Head of caudate nucleus (tissue), 42 donors: ENCODE measurements at regions not wholly inside any gene's neighbourhood (a gene's known extent, or its start where the extent isn't known, plus 50 kb on each side); places are given as distances from the start of the nearest gene placed in this dataset.

Experiments
- DNase-seq, 42 donors: peaks; one replicate each; pipeline versions ENCODE4 v3.0.0 to v3.0.0-alpha.2; 2020 to 2021; ENCODE audit warnings: mixed read lengths in 7 of 42
- intact Hi-C: fragments of 100-400 bp; cut with DNase I; formaldehyde crosslinking; loops from one replicate; pipeline ENCODE4 v1.15.0; 2022

DNA sequence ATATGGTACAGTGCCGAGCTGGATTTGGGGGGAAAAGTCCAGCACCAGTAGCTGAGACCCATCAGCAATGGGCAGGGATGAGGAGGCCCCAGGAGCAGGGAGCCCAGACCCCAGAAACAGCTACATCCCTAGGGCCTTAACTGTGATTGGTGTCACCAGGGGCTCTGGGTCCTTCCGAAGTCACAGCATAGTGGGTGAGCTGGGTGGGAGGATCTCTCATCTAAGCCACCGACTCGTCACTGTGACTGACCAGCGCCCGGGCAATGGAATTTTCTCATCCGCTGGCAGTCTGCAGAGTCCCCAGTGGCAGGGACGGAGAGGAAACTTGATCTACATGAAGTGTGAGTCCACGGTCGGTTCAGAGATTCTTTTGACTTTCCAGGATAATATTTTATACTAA, 186.5 kb downstream of the SH3BP4 start:
- peak in 2 of 42 donors; percentile 36 to 38 for DNase-seq
- intact Hi-C loops = loop anchor here (5.0 kb wide), 1 partner anchor 454 kb away; no protein-coding TSS in a partner anchor

DNA sequence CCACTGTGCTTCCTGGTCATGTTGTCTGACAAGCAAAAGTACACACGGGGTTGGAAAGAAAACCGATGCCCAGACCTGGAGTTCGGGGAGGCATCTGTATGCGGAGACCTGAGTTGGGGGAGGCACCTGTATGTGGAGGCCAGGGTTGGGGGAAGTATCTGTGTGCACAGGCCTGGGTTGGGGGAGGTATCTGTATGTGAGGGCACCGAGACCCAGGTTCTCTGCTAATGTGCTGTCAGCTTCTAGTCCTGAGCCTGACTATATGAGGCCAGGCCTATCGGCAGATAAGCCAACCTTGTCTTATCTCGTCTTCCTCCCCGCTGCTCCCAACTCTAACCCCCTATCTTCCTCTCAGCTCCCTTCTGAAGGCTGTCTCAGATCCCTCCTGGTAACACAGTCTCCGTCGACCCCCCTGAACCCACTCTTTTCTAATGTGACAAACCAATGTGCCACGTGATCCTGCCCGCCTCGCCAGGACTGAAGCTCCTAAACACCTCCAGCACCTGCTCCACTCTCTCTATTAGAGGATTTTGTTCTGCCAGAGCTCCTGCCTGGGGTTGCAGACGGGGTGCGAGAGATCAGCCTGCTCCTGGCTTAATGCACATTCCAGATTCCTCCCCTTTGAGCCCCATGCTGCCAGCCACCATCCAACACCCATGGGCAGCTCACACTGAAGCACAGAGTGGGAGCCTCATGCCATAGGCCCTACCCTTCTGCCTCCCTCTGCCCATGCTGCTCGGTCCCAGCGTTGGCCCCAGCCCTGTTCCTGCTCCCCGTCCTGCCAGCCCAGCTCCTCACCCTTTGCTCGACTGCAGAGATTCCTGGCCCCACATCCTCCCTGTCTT, 188.4 kb downstream of the SH3BP4 start:
- DNase-seq = peak in 3 of 42 donors; percentile 4 to 37 (median 31)
- intact Hi-C loops = loop anchor here (5.0 kb wide), 1 partner anchor 452 kb away; no protein-coding TSS in a partner anchor

DNA sequence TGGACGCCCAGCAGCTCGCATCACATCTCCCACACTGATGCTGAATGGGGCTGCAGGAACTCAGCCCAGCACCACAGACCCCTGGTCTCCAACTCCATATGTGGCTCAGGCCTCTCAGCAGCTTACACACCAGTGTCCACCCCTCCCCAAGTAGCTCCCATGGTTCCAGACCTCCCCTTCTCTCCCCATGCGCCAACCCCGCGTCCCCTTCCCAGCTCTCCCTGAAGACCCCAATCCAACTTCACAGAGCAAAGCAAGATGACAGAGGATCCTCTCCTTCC, 188.9 kb downstream of the SH3BP4 start:
- intact Hi-C loops = no loop called here
- peak in 1 of 42 donors; percentile 36 for DNase-seq

DNA sequence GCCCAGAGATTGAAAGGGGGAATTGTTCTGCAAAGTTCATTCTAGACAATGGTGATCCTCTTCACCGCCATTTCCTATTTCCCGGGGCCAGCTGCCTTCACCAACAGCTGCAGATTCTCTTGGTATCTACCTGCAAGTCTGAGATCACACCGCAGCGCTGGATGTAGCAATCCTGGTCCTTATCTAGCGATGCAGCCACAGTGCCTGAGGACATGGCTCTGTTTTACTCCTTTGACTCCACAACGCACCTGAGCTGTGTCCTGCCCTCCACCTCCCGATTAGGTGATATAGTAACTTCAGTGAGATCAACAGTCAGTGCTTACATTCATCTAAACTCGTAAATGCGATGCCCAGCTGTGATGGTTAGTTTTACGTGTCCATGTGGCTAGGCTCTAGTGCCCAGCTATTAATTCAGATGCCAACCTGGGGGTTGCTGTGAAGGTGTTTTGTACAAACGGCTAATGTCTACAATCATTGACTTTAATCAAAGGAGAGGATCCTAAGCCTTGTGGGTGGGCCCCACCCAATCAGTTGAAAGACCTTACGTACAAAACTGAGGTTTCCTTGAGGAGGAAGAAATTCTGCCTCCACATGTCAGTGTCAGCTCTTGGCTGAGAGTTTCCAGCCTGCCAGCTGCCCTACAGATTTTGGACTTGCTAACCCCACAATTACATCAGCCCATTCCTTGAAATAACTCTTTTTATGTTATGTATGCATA, 189.8 kb downstream of the SH3BP4 start:
- DNase-seq = peak in 5 of 42 donors; percentile 11 to 48 (median 37)
- intact Hi-C loops = no loop called here

DNA sequence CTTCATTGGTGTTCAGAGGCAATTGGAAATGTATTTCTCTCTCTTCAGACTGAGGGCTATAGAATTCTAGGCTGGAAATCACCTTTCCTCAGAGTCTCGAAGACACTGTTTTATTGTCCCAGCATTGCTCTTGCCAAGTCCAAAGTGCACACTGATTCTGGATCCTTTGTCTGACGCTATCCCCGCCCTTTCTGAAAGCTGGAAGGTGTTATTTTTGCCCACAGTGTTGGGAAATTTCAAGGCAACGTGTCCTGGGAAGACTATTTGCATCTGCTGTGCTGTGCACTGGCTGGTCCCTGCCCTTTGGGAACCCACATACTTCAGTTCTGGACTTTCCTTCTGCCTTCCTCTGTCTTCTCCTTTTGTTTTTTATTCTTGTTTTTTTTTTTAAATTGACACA, 190.8 kb downstream of the SH3BP4 start:
- intact Hi-C loops = no loop called here
- DNase-seq = peak in 3 of 42 donors; percentile 6 to 33 (median 28)

DNA sequence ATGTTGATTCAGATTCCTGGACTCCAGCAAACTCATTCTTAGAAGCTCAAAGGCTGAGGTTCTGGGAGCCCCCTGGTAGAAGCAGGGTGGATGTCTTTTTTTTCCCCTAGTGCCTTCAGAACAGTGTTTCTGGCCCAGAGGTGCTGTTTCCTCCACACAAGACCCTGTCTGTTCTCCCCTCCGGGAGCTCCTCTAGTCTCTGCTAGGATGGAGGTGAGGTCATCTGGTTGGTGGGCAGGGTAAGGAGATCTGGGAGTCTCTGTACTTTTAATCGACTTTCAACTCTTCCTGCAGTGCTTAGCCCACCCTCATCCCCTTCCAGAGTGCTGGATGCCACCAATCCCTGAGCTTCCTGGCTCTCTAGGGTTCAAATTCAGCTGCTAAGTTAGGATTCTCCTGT, 192.0 kb downstream of the SH3BP4 start:
- DNase-seq = peak in 4 of 42 donors; percentile 8 to 21 (median 12)
- intact Hi-C loops = no loop called here

DNA sequence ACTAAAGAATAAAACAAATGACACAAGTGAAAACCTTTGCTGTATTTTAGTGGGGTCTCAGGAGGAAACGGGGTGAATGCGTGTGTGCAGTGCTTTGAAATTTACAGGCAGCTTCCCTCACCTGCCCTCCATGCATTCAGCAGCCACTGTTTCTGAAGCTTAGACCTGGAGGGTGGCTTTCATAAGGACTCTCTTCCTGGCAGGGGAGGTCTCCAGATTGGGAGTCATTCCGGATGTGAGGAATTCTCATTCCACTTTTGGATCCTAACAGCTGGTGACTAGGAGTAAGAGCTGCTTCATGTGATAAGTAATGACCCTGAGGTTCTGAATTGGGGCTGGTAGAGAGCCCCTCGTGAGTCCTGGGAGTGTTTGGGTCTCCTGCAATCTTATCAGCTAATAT, 192.5 kb downstream of the SH3BP4 start:
- intact Hi-C loops = no loop called here

DNA sequence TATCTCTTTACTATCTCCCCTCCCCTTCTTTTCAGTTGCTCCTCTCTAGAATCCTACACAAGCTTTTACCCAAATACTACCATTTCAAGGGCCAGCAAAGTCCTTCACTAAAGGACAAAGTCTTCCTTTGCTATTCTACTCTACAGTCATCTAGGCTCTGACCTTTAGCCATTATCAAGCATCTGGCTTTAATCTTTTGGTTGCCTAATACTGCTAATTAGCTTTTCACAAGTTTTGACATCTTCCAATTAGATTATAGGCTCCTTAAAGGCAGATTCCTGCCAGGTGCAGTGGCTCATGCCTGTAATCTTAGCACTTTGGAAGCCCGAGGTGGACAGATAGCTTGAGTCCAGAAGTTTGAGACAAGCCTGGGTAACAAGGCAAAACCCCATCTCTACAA, 194.4 kb downstream of the SH3BP4 start:
- intact Hi-C loops = no loop called here
- no peak for DNase-seq

More for the DNA sequence above, 192.5 kb downstream of the SH3BP4 start:
- DNase-seq = peak in 3 of 42 donors; percentile 2 to 13 (median 9)

DNA sequence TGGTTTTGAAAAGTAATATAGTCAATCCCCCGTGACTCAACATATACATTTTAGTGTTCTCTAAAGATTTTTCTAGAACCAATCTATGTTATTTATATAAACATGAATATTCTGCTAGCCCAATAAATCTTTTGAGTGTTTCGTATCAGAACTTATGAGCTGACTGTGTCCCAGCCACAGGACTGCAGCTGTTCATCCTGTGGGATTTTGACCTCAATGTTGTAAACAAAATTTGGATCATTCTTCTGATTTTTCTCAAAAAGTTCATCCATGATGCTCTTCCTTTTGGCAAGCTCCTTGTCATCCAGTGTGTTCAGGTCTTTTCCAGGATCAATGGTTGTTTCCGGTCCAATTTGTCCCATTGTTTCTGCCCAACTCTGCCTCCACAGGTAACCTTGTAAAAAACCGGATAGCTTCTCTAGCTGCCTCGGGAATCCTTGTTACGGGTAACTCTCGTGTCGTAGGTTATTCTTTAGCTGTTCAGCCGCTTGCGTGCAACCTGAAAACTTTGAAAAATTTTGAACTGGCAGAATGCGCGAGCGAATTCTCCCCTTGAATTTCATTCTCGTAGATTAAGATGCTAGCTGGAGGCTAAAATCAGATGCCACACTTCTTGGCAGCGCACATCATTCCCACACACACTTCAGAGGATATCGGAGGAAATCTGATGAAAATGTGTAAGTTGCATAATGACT, 195.2 kb downstream of the SH3BP4 start:
- intact Hi-C loops = no loop called here
- DNase-seq = peak in 7 of 42 donors; percentile 6 to 39 (median 24)

DNA sequence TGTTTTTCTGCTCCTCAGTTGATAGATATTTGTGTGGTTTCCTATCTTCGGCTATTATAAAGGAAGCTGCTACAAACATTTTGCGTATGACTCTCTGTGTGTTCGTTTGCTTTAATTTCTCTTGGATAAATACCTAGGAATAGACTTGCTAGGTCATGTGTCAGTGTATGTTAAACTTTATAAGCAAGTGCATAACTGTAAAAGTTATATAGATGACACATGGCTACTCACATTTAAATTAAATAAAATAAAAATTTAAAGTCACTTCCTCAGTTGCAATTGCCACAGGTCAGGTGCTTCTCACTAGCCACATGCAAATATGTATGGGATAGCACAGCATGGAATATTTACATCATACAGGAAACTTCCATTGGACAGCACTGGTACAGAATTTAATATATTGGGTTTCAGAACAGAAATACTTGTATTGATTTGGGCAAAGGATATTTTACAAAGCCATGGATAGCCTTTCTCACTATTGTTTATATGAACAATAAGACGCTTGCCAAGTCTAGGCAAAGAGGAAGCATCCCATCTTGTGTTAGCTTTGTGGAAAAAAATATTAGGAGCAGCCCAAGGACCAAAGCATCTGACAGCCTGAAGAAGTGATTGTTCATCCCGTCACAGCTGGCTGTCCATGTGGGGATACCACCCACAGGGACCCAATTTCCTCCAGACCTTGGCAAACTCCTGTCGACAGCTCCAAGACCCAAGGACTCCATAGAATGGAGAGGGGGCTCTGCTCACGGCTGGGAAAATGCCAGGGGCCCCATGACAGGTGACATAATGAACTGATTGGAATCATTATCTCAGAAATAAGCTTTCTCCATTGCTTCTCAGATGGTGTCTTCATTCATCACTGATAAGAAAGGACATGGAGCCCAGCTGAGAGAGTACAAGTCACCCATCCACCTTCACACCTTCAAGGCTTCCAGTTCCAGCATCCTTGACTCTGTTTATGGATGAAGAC, 196.7 kb downstream of the SH3BP4 start:
- DNase-seq = peak in 11 of 42 donors; percentile 4 to 42 (median 27)
- intact Hi-C loops = no loop called here

DNA sequence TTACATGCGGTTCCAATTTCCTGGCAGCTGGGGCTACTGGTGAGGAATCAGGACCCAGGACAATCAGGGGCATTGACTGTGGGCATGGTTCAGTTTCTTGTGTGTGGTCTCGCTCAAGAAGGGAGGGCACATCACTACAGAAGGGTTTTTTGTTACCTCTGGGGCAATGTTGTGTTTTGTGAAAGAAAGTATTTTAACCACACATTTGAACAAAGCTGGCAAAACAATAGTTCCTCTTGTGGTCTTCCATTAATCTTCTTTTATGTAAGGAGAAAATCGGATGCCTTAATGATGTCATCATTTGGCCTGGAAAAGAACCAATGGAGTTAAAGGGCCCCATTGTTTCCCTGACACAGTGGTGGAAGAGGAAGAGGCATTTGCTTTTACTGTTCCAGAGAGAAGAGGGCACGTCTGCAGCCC, 197.4 kb downstream of the SH3BP4 start:
- intact Hi-C loops = no loop called here
- DNase-seq = peak; percentile 17 to 89 (median 74)

DNA sequence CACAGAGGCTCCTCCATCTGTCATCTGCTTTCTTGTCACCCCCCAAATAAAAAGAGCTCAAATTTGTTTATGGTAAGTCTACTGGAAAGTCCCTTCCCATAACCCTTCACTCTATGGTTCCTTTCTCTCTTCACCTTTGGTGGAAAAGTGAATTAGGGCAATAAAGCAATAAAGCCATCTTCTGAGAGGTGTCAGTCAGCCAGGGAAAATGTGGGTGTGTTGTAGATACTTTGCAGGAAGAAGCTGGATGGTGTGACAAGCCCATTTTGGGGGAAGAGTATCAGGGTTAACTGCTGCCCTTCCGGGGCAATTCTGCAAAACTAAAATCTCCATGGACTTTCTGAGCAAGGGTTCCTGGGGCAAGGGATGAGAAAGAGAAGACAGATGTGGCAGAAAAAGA, 197.9 kb downstream of the SH3BP4 start:
- intact Hi-C loops = no loop called here
- peak in 4 of 42 donors; percentile 2 to 25 (median 16) for DNase-seq

DNA sequence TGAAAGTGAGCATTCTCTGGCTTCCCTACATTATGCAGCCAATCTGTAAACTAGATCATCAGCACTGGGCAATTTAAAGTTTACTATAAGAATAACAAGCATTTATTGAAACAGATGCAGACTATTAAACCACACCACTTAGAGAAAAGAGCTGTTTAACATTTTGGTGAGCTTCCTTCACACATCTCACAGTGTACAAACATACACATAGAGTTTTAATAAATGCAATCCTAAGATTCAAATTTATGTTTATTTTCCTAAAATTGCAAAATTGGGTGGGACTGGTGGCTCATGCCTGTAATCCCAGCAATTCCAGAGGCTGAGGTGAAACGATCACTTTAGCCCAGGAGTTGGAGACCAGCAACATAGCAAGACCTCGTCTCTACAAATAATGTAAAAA, 199.3 kb downstream of the SH3BP4 start:
- no peak for DNase-seq
- intact Hi-C loops = no loop called here

DNA sequence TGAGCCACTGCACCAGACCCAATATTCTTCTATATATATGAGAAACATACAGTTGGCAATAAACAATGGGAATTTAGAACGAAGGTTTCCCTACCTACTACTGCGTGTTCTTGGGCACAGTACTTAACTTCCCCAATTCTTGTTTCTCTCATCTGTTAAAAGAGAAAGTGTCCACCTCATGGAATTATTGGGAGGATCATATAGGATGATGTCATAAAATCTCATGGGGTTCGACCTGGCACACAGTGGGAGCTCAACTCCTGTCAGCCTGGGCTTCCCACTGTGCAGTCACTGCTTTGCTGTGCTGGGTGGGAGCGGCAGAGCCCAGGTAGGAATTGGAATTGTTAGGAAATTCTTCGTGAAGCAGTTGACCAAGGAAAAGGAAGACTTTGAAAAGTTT, 203.3 kb downstream of the SH3BP4 start:
- no peak for DNase-seq
- intact Hi-C loops = no loop called here

DNA sequence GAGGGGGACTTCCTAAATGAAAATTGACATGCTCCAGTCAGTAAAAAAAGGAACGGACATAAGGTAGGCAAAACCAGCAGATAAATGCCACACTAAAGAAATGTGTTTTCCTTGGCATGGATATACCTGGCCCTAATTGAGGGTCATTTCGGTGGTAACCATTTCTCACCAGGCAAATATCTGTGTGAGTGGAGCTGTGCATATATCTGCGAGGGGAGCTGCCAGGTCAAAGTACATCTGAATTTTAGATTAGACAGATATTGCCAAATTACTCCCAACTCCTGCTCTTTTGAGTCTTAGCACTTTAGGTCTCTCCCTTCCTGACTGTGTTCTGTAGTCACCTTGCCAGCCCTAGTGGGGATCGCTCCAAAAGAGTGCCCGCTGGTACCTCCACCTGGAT, 204.2 kb downstream of the SH3BP4 start:
- intact Hi-C loops = no loop called here

DNA sequence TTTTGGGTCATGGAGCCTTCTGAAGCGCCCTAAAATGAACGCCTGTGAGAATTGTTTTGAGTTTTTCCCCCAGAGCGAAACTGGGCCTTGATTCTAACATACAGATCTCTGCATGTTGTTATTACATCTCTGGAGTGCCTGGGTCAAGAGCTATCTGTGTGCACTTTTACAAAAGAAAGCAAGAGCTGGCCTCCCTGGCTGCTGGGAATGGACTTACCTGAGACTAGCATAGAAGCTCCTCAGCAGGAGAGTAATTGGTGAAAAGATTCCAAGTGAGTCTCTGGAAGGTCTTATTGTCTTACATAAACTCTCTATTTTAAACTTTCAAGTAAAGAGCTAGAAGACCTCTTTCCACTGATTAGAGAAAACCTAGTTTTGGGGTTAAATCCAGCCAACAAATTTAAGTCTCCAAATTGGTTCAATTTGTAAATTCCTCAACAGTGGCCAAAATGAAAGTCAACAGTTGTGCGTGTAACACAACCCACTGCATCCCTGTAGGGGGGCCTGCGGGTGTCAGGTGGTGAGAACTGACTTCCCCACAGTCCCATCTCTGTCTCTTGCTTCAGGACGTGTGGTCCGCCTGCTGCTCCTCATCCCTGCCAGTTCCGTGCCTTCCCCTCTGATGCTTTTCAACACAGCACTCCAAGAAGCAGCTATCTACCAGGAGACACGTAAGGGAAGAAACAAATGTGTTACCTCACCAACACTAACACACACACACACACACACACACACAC, 206.1 kb downstream of the SH3BP4 start:
- DNase-seq = no peak
- intact Hi-C loops = no loop called here

More for the DNA sequence above, 204.2 kb downstream of the SH3BP4 start:
- no peak for DNase-seq

DNA sequence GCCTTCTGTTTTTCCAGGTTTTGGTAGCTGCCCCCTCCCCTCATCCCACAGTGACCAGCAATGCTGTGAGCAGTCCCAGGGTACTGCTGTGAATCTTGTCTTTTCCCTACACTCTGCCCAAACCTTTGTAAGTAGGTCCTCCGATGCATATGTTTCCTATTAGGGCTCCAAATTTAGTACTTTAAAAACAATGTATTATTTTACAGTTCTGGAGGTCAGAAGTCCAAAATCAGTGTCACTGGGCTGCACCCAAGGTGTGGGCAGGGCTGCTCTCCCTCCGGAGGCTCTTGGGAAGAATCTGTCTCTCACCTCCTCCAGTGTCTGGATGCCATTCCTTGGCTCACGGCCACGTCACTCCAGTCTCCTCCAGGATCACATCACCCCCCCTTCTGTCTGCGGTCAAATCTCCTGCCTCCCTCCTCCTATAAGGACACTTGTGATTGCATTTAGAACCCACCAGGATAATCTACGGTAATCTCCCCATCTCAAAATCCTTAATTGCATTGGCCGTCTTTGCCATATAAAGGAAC, 208.5 kb downstream of the SH3BP4 start:
- DNase-seq = no peak
- intact Hi-C loops = no loop called here

DNA sequence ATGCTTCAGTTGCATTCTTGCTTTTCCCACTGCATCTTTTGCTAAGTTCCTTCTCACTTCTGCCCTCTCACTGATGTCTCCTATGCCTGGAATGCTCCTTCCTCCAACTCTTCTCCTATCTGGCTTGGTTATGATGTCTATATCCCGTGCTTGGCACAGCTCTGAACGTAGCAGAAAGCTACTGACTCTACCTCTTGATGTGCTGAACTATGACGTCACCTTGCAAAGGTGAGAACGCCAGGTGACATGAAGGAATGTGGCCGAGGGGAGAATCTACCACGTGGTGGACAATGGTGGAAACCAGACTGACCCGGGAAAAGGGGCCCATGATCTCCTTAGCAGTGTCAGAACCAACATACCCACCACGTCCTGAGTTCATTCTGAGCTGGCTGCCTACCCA, 209.7 kb downstream of the SH3BP4 start:
- intact Hi-C loops = no loop called here
- no peak for DNase-seq
